OCI-LY1 (cell line): ENCODE measurements at regions not wholly inside any gene's neighbourhood (a gene's known extent, or its start where the extent isn't known, plus 50 kb on each side); places are given as distances from the start of the nearest gene placed in this dataset.
"Not testable (repeated sequence)": the region's sequence is repeated elsewhere in the genome, so short reads cannot be mapped to it uniquely, and the experiment has no call there.

Source experiments
- CTCF ChIP-seq: fragments of 200-600 bp; sonication (generic), shearing (Covaris generic); IDR thresholded peaks from 2 replicates; pipeline ENCODE4 v1.5.1; 2017; ENCODE audit warnings: mild to moderate bottlenecking, antibody characterized with exemption, low read length, moderate library complexity, mixed read lengths
- EZH2 ChIP-seq: fragments of 200-600 bp; sonication (generic), shearing (Covaris generic); IDR thresholded peaks from 2 replicates; pipeline ENCODE4 v1.8.0; 2017; ENCODE audit warnings: borderline replicate concordance, mixed run types, mild to moderate bottlenecking, antibody characterized with exemption, low read length, moderate library complexity, mixed read lengths

- not testable (repeated sequence) for TF ChIP-seq EZH2, CTCF
Measured at GRCh38 chr17:5897981-5898380, 172.2 kb upstream of the WSCD1 start.
